A549 (cell line): ENCODE measurements at regions not wholly inside any gene's neighbourhood (a gene's known extent, or its start where the extent isn't known, plus 50 kb on each side); places are given as distances from the start of the nearest gene placed in this dataset.

Source experiments
- ATAC-seq, 2 experiments: fragments of 200-7000 bp in 1 of 2; fragments of >200 bp in 1 of 2; cut with Nextera tagmentation in 1 of 2; cut with Tn5 transposase in 1 of 2; 3 replicates each; pipeline versions ENCODE4 v1.8.0 to v1.9.1; 2018 to 2020; ENCODE audit warnings: mild to moderate bottlenecking in 1 of 2, moderate library complexity in 1 of 2
- CTCF ChIA-PET: fragments of 300-600 bp; sonication (Branson Sonifier 250); formaldehyde crosslinking; extraction: SDS; loops from one replicate; lab custom pipeline; 2021; ENCODE audit warnings: antibody characterized with exemption, inconsistent platforms; lab: Yijun Ruan, JAX
- POLR2A ChIA-PET: fragments of 350-600 bp; formaldehyde crosslinking; extraction: SDS; loops from one replicate; lab custom pipeline; 2021; ENCODE audit warnings: antibody characterized with exemption, inconsistent platforms; lab: Yijun Ruan, JAX
- DNase-seq, 2 experiments: peaks; one replicate each; pipeline versions ENCODE4 v3.0.0 to v3.0.0-alpha.2; 2011 to 2016; ENCODE audit warnings: low read depth in 1 of 2, low spot score in 1 of 2
- FAIRE-seq: peaks from 2 replicates; lab custom pipeline; 2011; peaks lifted over from hg19 to GRCh38; lab: Jason Lieb, UNC
- H3K27ac ChIP-seq, 2 experiments: fragments of >200 bp; sonication (Bioruptor Twin); formaldehyde crosslinking; 3 replicates each; pipeline ENCODE4 v1.5.1; 2016 to 2017
- H3K4me1 ChIP-seq: fragments of >200 bp; sonication (Bioruptor Twin); formaldehyde crosslinking; 3 replicates; pipeline ENCODE4 v1.6.1; 2016
- H3K4me2 ChIP-seq: fragments of >200 bp; sonication (Bioruptor Twin); formaldehyde crosslinking; 3 replicates; pipeline ENCODE4 v1.6.1; 2016
- H3K4me3 ChIP-seq: fragments of >200 bp; sonication (Bioruptor Twin); formaldehyde crosslinking; 3 replicates; pipeline ENCODE4 v1.5.1; 2016
- H3K9me3 ChIP-seq: fragments of >200 bp; sonication (Bioruptor Twin); formaldehyde crosslinking; 3 replicates; pipeline ENCODE4 v1.6.1; 2016
- CBX8 ChIP-seq: fragments of 200-600 bp; sonication (generic); IDR thresholded peaks from 2 replicates; pipeline ENCODE4 v1.6.1; 2016
- CEBPB ChIP-seq, 2 experiments: fragments of >200 bp in 1 of 2; sonication (Bioruptor Twin) in 1 of 2; formaldehyde crosslinking in 1 of 2; IDR thresholded peaks; 2 replicates each; pipeline ENCODE4 v1.6.1; 2012 to 2016
- E2F6 ChIP-seq: IDR thresholded peaks from 2 replicates; pipeline ENCODE4 v1.6.1; 2012; ENCODE audit warnings: low read depth, borderline replicate concordance
- EP300 ChIP-seq, 2 experiments: fragments of >200 bp; sonication (Bioruptor Twin); formaldehyde crosslinking; IDR thresholded peaks; 2 replicates in 1 of 2; 3 replicates in 1 of 2; pipeline ENCODE4 v1.6.1; 2016 to 2017
- ESRRA ChIP-seq: fragments of 150-350 bp; IDR thresholded peaks from 2 replicates; pipeline ENCODE4 v1.6.1; 2014; ENCODE audit warnings: mild to moderate bottlenecking, low read length, borderline replicate concordance
- FOSL2 ChIP-seq, 2 experiments: fragments of 450-650 bp in 1 of 2; fragments of >200 bp in 1 of 2; sonication (Bioruptor Twin) in 1 of 2; formaldehyde crosslinking; IDR thresholded peaks; 2 replicates each; pipeline versions ENCODE4 v1.5.0 to v1.6.1; 2016 to 2020; ENCODE audit warnings: mild to moderate bottlenecking in 1 of 2, moderate library complexity in 1 of 2
- GATA3 ChIP-seq: IDR thresholded peaks from 2 replicates; pipeline ENCODE4 v1.6.1; 2012; ENCODE audit warnings: borderline replicate concordance
- KDM1A ChIP-seq: fragments of 200-600 bp; sonication (generic); IDR thresholded peaks from 2 replicates; pipeline ENCODE4 v1.6.1; 2016; ENCODE audit warnings: low read depth, mild to moderate bottlenecking
- KDM5A ChIP-seq: fragments of 200-600 bp; sonication (generic); IDR thresholded peaks from 2 replicates; pipeline ENCODE4 v1.6.1; 2016; ENCODE audit warnings: antibody characterized with exemption, mild to moderate bottlenecking
- NFE2L2 ChIP-seq: fragments of 150-350 bp; conservative IDR thresholded peaks from 2 replicates; pipeline ENCODE4 v1.6.1; 2014; ENCODE audit warnings: low read length
- PBX3 ChIP-seq: IDR thresholded peaks from 2 replicates; pipeline ENCODE4 v1.6.1; 2012
- PHF8 ChIP-seq: fragments of 200-600 bp; sonication (generic); IDR thresholded peaks from 2 replicates; pipeline ENCODE4 v1.6.1; 2016; ENCODE audit warnings: low read depth, mild to moderate bottlenecking, antibody characterized with exemption, moderate library complexity, borderline replicate concordance
- POLR2A ChIP-seq: IDR thresholded peaks from 2 replicates; pipeline ENCODE4 v1.6.1; 2012; ENCODE audit warnings: mild to moderate bottlenecking, low read length
- RAD21 ChIP-seq, 2 experiments: fragments of >200 bp in 1 of 2; sonication (Bioruptor Twin) in 1 of 2; formaldehyde crosslinking in 1 of 2; IDR thresholded peaks in 1 of 2; conservative IDR thresholded peaks in 1 of 2; 2 replicates in 1 of 2; 3 replicates in 1 of 2; pipeline ENCODE4 v1.6.1; 2012 to 2018; ENCODE audit warnings: inconsistent platforms in 1 of 2
- WGBS: methylation state at CpG from one replicate; pipeline ENCODE4 v1.1.6; 2017; ENCODE audit errors: missing lambda C conversion rate; 5-methylcytosine and 5-hydroxymethylcytosine counted together
- TF ChIP-seq, protein P1 (sequence below): IDR thresholded peaks from 2 replicates; pipeline ENCODE4 v1.6.1; 2012
- TF ChIP-seq, protein P2 (sequence below): fragments of 200-600 bp; sonication (generic); IDR thresholded peaks from 2 replicates; pipeline ENCODE4 v1.6.1; 2016; ENCODE audit warnings: antibody characterized with exemption, mild to moderate bottlenecking, moderate library complexity

GRCh38 chr17:69712801-69713311 lies 298.4 kb downstream of the MAP2K6 start (continued):
- TF ChIP-seq, protein P1, sequence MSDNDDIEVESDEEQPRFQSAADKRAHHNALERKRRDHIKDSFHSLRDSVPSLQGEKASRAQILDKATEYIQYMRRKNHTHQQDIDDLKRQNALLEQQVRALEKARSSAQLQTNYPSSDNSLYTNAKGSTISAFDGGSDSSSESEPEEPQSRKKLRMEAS, result no peak
- TF ChIP-seq ESRRA (no peak), NFE2L2 (no peak), POLR2A (no peak)

- ATAC-seq, result peak in 1 of 2 experiments; percentile 67; a peak in 3 of 6 replicates
- FAIRE-seq, result no peak
- Histone ChIP-seq H3K27ac (peak overlapping the region; percentile 57 to 61; a peak in 4 of 6 replicates), H3K4me1 (peaks cover 42% of the 10 kb centered on the region), H3K4me3 (no peak overlapping the region), H3K4me2 (peak overlapping the region; percentile 53)
- peak in 1 of 2 experiments; percentile 39 for DNase-seq
- ChIA-PET CTCF (interaction anchor here (0.9 kb wide), 1 partner anchor 28 kb away, joined by 3 read pairs; no protein-coding TSS in a partner anchor), POLR2A (no interaction called here)
- 18% methylated on average over 4 of the region's 4 CpGs for WGBS
- TF ChIP-seq FOSL2 (IDR thresholded peaks at IDR 0.05), result no peak
- 0 out of 2 replicates have a peak, but pooled peaks have one; percentile 28 for TF ChIP-seq FOSL2 (CRISPR knock-in tag; IDR thresholded peaks at IDR 0.05)
- TF ChIP-seq GATA3, result peak; percentile 31; the same call in 1 of the 2 replicates
- TF ChIP-seq KDM1A, result no peak
- TF ChIP-seq CEBPB (IDR thresholded peaks at IDR 0.05), result peak; percentile 35 to 65; a peak in 3 of 4 replicates
- TF ChIP-seq, protein P1, result no peak
- TF ChIP-seq RAD21 (conservative IDR thresholded peaks at IDR 0.05 in 1 of 2, IDR thresholded peaks at IDR 0.05 in 1 of 2), result 0 out of 5 replicates have a peak, but pooled peaks of 1 of the 2 experiments have one; percentile 16
- TF ChIP-seq, all 56 proteins: peak for 4
- no peaks in the 10 kb centered on the region for H3K9me3 ChIP-seq
Observed at GRCh38 chr17:69713815-69714214, 299.3 kb downstream of the MAP2K6 start.

- ChIA-PET POLR2A (no interaction called here), CTCF (interaction anchor here (0.9 kb wide), 1 partner anchor 28 kb away, joined by 3 read pairs; no protein-coding TSS in a partner anchor)
- ATAC-seq, result no peak
- WGBS, result 43% methylated on average over 2 of the region's 2 CpGs
- H3K4me3 ChIP-seq, result no peak overlapping the region
- peak overlapping the region; percentile 53 for H3K4me2 ChIP-seq
- no peak for DNase-seq
- H3K27ac ChIP-seq, result peak overlapping the region; percentile 29 to 57; a peak in 4 of 6 replicates
- no peak for FAIRE-seq
- peaks cover 42% of the 10 kb centered on the region for H3K4me1 ChIP-seq
- no peak for TF ChIP-seq KDM5A
- no peak for TF ChIP-seq RAD21 (conservative IDR thresholded peaks at IDR 0.05 in 1 of 2, IDR thresholded peaks at IDR 0.05 in 1 of 2)
- no peak for TF ChIP-seq NFE2L2
- no peak for TF ChIP-seq GATA3
- TF ChIP-seq, protein P2, sequence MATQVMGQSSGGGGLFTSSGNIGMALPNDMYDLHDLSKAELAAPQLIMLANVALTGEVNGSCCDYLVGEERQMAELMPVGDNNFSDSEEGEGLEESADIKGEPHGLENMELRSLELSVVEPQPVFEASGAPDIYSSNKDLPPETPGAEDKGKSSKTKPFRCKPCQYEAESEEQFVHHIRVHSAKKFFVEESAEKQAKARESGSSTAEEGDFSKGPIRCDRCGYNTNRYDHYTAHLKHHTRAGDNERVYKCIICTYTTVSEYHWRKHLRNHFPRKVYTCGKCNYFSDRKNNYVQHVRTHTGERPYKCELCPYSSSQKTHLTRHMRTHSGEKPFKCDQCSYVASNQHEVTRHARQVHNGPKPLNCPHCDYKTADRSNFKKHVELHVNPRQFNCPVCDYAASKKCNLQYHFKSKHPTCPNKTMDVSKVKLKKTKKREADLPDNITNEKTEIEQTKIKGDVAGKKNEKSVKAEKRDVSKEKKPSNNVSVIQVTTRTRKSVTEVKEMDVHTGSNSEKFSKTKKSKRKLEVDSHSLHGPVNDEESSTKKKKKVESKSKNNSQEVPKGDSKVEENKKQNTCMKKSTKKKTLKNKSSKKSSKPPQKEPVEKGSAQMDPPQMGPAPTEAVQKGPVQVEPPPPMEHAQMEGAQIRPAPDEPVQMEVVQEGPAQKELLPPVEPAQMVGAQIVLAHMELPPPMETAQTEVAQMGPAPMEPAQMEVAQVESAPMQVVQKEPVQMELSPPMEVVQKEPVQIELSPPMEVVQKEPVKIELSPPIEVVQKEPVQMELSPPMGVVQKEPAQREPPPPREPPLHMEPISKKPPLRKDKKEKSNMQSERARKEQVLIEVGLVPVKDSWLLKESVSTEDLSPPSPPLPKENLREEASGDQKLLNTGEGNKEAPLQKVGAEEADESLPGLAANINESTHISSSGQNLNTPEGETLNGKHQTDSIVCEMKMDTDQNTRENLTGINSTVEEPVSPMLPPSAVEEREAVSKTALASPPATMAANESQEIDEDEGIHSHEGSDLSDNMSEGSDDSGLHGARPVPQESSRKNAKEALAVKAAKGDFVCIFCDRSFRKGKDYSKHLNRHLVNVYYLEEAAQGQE, result no peak
- no peak for TF ChIP-seq PHF8
- TF ChIP-seq E2F6, result no peak
- TF ChIP-seq PBX3, result no peak
- no peak for TF ChIP-seq EP300 (IDR thresholded peaks at IDR 0.05)
- TF ChIP-seq CBX8, result no peak
- no peaks in the 10 kb centered on the region for H3K9me3 ChIP-seq
Observed at GRCh38 chr17:69714669-69715068, 300.2 kb downstream of the MAP2K6 start.
